Skeletal muscle satellite cell (primary cell): ENCODE measurements at regions not wholly inside any gene's neighbourhood (a gene's known extent, or its start where the extent isn't known, plus 50 kb on each side); places are given as distances from the start of the nearest gene placed in this dataset.

Source experiments
- H3K27me3 ChIP-seq: 2 replicates; pipeline ENCODE4 v1.7.0; 2013; ENCODE audit warnings: low read length; ENCODE audit not compliant: control insufficient read depth, insufficient read depth
- H3K36me3 ChIP-seq: 2 replicates; pipeline ENCODE4 v1.7.0; 2013; ENCODE audit warnings: mild to moderate bottlenecking, control low read depth, low read length; ENCODE audit not compliant: insufficient read depth
- H3K4me1 ChIP-seq: 2 replicates; pipeline ENCODE4 v1.7.0; 2013; ENCODE audit warnings: low read length; ENCODE audit not compliant: control insufficient read depth, insufficient read depth
- H3K4me2 ChIP-seq: 2 replicates; pipeline ENCODE4 v1.7.0; 2013; ENCODE audit warnings: mild to moderate bottlenecking, low read length
- H3K4me3 ChIP-seq: 2 replicates; pipeline ENCODE4 v1.7.0; 2013; ENCODE audit warnings: low read length
- H3K9ac ChIP-seq: 2 replicates; pipeline ENCODE4 v1.7.0; 2013; ENCODE audit warnings: mild to moderate bottlenecking, low read depth, low read length, moderate library complexity
- H3K9me3 ChIP-seq: replicated peaks from 2 replicates; pipeline ENCODE4 v1.7.0; 2013; ENCODE audit warnings: mild to moderate bottlenecking, control low read depth, low read length

DNA sequence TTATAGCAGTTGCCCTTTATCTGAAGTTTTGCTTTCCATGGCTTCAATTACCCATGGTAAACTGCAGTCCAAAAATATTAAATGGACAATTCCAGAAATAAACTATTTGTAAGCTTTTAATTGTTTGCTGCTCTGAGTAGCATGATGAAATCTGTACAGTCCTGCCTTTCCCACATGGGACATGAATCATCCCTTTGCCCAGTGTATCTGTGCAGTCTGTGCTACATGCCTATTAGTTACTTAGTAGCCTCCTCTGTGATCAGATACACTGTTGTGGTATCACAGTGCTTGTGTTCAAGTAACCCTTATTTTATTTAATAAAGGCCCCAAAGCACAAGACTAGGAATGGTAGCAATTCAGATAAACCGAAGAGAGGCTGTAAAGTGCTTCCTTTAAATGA is 810.6 kb upstream of the PIK3C3 start:
- H3K9ac ChIP-seq: no peak overlapping the region
- H3K4me1 ChIP-seq: peaks cover 20% of the 10 kb centered on the region
- no peaks in the 10 kb centered on the region for H3K9me3 ChIP-seq
- H3K4me2 ChIP-seq: no peak overlapping the region
- no peaks in the 10 kb centered on the region for H3K36me3 ChIP-seq
- no peaks in the 10 kb centered on the region for H3K27me3 ChIP-seq
- no peak overlapping the region for H3K4me3 ChIP-seq

DNA sequence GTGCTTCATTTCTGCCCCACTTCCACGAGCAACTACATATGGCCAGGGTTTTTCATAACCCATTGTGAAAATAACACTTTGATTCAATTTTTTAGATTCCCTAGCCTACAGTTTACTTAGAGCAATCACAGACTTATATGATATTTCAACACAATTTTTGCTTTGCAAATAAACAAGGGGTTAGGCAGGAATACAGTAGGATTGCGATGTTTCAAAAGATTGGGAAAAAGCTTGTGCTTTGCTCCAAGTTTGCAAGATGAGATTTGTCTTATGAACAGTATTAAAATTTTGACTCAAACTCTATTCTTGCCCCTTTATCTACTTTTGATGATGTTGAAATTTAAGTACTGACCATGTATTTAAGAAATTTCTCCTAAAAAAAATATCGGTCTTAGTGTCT is 814.5 kb upstream of the PIK3C3 start:
- H3K4me1 ChIP-seq: peaks cover 21% of the 10 kb centered on the region
- H3K4me3 ChIP-seq: no peak overlapping the region
- no peaks in the 10 kb centered on the region for H3K9me3 ChIP-seq
- H3K27me3 ChIP-seq: no peaks in the 10 kb centered on the region
- H3K36me3 ChIP-seq: no peaks in the 10 kb centered on the region
- H3K4me2 ChIP-seq: no peak overlapping the region
- H3K9ac ChIP-seq: no peak overlapping the region

DNA sequence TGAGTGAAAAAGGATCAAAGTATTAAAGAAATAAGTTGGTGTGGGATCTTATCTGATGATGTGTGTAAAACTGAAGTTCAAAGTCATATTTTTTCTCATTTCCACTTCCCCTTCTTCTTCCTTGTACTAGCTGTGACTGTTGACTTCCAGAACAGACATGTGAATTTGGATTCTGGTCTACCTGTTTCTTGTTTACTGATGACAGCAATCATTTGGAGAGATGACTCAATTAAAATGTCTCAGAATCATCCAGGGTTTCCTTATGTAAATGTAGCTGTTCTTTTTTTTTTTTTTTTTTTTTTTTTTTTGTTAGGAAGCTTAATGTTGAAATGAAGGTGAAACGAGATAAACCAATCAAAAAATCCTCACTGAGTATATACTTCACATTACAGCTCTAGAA is 819.9 kb upstream of the PIK3C3 start:
- H3K4me3 ChIP-seq: no peak overlapping the region
- no peak overlapping the region for H3K9ac ChIP-seq
- H3K36me3 ChIP-seq: no peaks in the 10 kb centered on the region
- H3K4me2 ChIP-seq: no peak overlapping the region
- H3K27me3 ChIP-seq: no peaks in the 10 kb centered on the region
- peaks cover 6% of the 10 kb centered on the region for H3K4me1 ChIP-seq
- H3K9me3 ChIP-seq: no peaks in the 10 kb centered on the region

DNA sequence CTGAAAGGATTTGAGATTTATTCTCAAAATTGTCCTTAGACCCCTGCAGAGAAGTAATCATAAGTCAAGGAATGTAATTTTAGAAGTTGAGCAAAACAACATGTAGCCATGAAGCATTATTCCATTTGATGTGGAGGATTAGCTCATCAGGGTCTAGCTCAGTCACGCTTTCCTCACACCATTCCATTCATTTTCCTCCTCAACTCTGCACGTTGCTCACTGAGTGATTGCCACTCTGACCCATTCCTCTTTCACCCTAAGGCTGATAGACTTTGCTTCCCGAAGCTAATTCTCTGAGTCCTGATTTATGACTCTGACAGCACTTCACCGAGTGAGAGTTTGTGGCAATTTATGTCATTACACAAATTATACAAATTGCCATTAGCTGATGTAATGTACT is 820.6 kb upstream of the PIK3C3 start:
- no peak overlapping the region for H3K4me3 ChIP-seq
- H3K4me2 ChIP-seq: no peak overlapping the region
- H3K27me3 ChIP-seq: no peaks in the 10 kb centered on the region
- no peaks in the 10 kb centered on the region for H3K36me3 ChIP-seq
- no peaks in the 10 kb centered on the region for H3K4me1 ChIP-seq
- H3K9ac ChIP-seq: no peak overlapping the region
- no peaks in the 10 kb centered on the region for H3K9me3 ChIP-seq

GRCh38 chr18:41131050-41131449 is 824.0 kb upstream of the PIK3C3 start:
- H3K27me3 ChIP-seq: no peaks in the 10 kb centered on the region

GRCh38 chr18:41128545-41128944 is 826.5 kb upstream of the PIK3C3 start:
- Histone ChIP-seq H3K27me3 (no peaks in the 10 kb centered on the region), H3K4me2 (peak overlapping the region; percentile 24), H3K4me3 (no peak overlapping the region)

More at GRCh38 chr18:41131050-41131449, 824.0 kb upstream of the PIK3C3 start:
- Histone ChIP-seq H3K4me3 (no peak overlapping the region), H3K9ac (no peak overlapping the region), H3K36me3 (no peaks in the 10 kb centered on the region), H3K9me3 (no peaks in the 10 kb centered on the region), H3K4me1 (peaks cover 29% of the 10 kb centered on the region), H3K4me2 (no peak overlapping the region)

DNA sequence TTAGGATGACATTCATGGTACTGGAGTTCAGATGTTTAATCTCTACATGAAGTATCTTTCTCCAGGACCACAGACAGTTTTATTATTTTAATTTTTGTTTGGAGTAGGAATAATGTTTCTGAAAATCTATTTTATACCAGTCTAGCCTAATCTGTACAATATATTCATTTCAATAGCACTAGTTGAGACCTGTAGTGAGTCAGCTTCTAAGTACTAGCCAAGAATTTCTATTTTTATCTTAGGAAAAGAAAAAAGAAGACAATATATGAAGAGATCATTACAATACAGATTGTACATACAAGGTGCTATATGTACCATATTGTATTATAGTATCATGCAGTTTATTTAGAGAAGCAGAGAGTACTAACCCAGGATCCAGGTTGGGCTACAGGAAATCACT is 826.9 kb upstream of the PIK3C3 start:
- no peak overlapping the region for H3K9ac ChIP-seq
- no peaks in the 10 kb centered on the region for H3K9me3 ChIP-seq
- no peaks in the 10 kb centered on the region for H3K27me3 ChIP-seq
- H3K4me2 ChIP-seq: peak overlapping the region; percentile 24
- H3K4me3 ChIP-seq: no peak overlapping the region
- peaks cover 34% of the 10 kb centered on the region for H3K4me1 ChIP-seq
- no peaks in the 10 kb centered on the region for H3K36me3 ChIP-seq

More at GRCh38 chr18:41128545-41128944, 826.5 kb upstream of the PIK3C3 start:
- no peak overlapping the region for H3K9ac ChIP-seq
- no peaks in the 10 kb centered on the region for H3K9me3 ChIP-seq
- H3K4me1 ChIP-seq: peaks cover 34% of the 10 kb centered on the region
- no peaks in the 10 kb centered on the region for H3K36me3 ChIP-seq

- H3K27me3 ChIP-seq: no peaks in the 10 kb centered on the region
- H3K4me2 ChIP-seq: peak overlapping the region; percentile 59
- H3K9ac ChIP-seq: peak overlapping the region; percentile 59
- H3K9me3 ChIP-seq: no peaks in the 10 kb centered on the region
- H3K4me3 ChIP-seq: no peak overlapping the region
- peaks cover 40% of the 10 kb centered on the region for H3K4me1 ChIP-seq
- no peaks in the 10 kb centered on the region for H3K36me3 ChIP-seq
Measured at GRCh38 chr18:41126541-41127235, 828.3 kb upstream of the PIK3C3 start.

GRCh38 chr18:41121116-41121826 is 833.8 kb upstream of the PIK3C3 start:
- H3K4me2 ChIP-seq: peak overlapping the region; percentile 60
- H3K9me3 ChIP-seq: no peaks in the 10 kb centered on the region
- peaks cover 27% of the 10 kb centered on the region for H3K4me1 ChIP-seq
- H3K4me3 ChIP-seq: no peak overlapping the region
- H3K36me3 ChIP-seq: no peaks in the 10 kb centered on the region
- no peaks in the 10 kb centered on the region for H3K27me3 ChIP-seq
- peak overlapping the region; percentile 31 for H3K9ac ChIP-seq

GRCh38 chr18:41119031-41119430 is 836.0 kb upstream of the PIK3C3 start:
- Histone ChIP-seq H3K27me3 (no peaks in the 10 kb centered on the region), H3K9me3 (no peaks in the 10 kb centered on the region), H3K36me3 (no peaks in the 10 kb centered on the region), H3K4me2 (no peak overlapping the region), H3K4me1 (peaks cover 20% of the 10 kb centered on the region), H3K9ac (no peak overlapping the region), H3K4me3 (no peak overlapping the region)

- Histone ChIP-seq H3K4me3 (no peak overlapping the region), H3K4me1 (peaks cover 3% of the 10 kb centered on the region), H3K27me3 (no peaks in the 10 kb centered on the region), H3K9me3 (no peaks in the 10 kb centered on the region), H3K9ac (no peak overlapping the region), H3K4me2 (no peak overlapping the region), H3K36me3 (no peaks in the 10 kb centered on the region)
Measured at GRCh38 chr18:41113885-41114482, 841.0 kb upstream of the PIK3C3 start.
